HG03469 (cell line): ENCODE measurements at regions not wholly inside any gene's neighbourhood (a gene's known extent, or its start where the extent isn't known, plus 50 kb on each side); places are given as distances from the start of the nearest gene placed in this dataset.

Experiments used
- ATAC-seq: cut with Tn5 transposase; IDR thresholded peaks from one replicate; pipeline ENCODE4 v1.9.1; 2021; ENCODE audit warnings: mild to moderate bottlenecking, moderate library complexity, moderate number of reproducible peaks; ENCODE audit not compliant: unreplicated experiment

- no peak for ATAC-seq
These were observed 56.6 kb downstream of the SPRY2 start for GRCh38 chr13:80284290-80284689.

- no peak for ATAC-seq
These were observed 62.2 kb downstream of the SPRY2 start for GRCh38 chr13:80278706-80279105.

- no peak for ATAC-seq
These were observed 64.3 kb downstream of the SPRY2 start for GRCh38 chr13:80276371-80277289.

- ATAC-seq = no peak
These were observed 66.3 kb downstream of the SPRY2 start for GRCh38 chr13:80274643-80275042.

GRCh38 chr13:80273718-80274117 lies 67.2 kb downstream of the SPRY2 start:
- ATAC-seq = no peak

GRCh38 chr13:80265348-80265747 lies 75.6 kb downstream of the SPRY2 start:
- ATAC-seq = no peak

- ATAC-seq = no peak
These were observed 77.0 kb downstream of the SPRY2 start for GRCh38 chr13:80263745-80264513.

GRCh38 chr13:80262051-80262695 lies 78.8 kb downstream of the SPRY2 start:
- ATAC-seq = no peak

- no peak for ATAC-seq
These were observed 81.8 kb downstream of the SPRY2 start for GRCh38 chr13:80259159-80259558.

- peak; percentile 79 for ATAC-seq
These were observed 84.5 kb downstream of the SPRY2 start for GRCh38 chr13:80256352-80256932.

- ATAC-seq = no peak
These were observed 85.0 kb downstream of the SPRY2 start for GRCh38 chr13:80255946-80256345.

- ATAC-seq = no peak
These were observed 89.5 kb downstream of the SPRY2 start for GRCh38 chr13:80251403-80251802.

GRCh38 chr13:80250213-80250810 lies 90.6 kb downstream of the SPRY2 start:
- no peak for ATAC-seq

- ATAC-seq = no peak
These were observed 91.3 kb downstream of the SPRY2 start for GRCh38 chr13:80249516-80250212.

GRCh38 chr13:80245162-80245733 lies 95.7 kb downstream of the SPRY2 start:
- ATAC-seq = no peak

- no peak for ATAC-seq
These were observed 96.4 kb downstream of the SPRY2 start for GRCh38 chr13:80244574-80244973.

- no peak for ATAC-seq
These were observed 98.0 kb downstream of the SPRY2 start for GRCh38 chr13:80242728-80243427.

- ATAC-seq = no peak
These were observed 101.2 kb downstream of the SPRY2 start for GRCh38 chr13:80239571-80240255.

- no peak for ATAC-seq
These were observed 101.8 kb downstream of the SPRY2 start for GRCh38 chr13:80239116-80239515.
